Activated CD8-positive, alpha-beta memory T cell treated with anti-CD3 and anti-CD28 coated beads, Interleukin-2, amount 50 U/mL, for 24 hours (primary cell): ENCODE measurements at regions not wholly inside any gene's neighbourhood (a gene's known extent, or its start where the extent isn't known, plus 50 kb on each side); places are given as distances from the start of the nearest gene placed in this dataset.

Experiments used
- DNase-seq: peaks from one replicate; pipeline ENCODE4 v3.0.0-alpha.2; 2020; ENCODE audit errors: extremely low read depth

DNA sequence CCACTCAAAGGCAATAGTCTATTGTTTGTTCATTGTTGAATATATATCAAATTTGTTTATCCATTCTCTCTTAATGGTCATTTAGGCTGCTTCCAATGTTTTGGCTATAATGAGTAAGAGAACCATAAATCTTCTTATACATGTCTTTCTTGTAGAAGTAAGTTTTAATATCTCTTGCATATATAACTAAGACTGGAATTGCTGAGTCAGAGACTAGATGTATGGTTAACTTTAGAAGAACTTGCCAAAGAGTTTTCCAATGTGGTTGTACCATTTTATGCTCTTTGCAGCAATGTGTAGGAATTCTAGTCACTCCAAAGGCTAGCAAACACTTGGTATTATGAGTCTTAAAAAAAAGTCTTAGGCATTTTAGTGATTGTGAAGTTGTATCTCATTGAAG lies 610.0 kb upstream of the GCFC2 start:
- no peak for DNase-seq

- no peak for DNase-seq
These were observed 608.2 kb upstream of the GCFC2 start for GRCh38 chr2:76318848-76319360.

DNA sequence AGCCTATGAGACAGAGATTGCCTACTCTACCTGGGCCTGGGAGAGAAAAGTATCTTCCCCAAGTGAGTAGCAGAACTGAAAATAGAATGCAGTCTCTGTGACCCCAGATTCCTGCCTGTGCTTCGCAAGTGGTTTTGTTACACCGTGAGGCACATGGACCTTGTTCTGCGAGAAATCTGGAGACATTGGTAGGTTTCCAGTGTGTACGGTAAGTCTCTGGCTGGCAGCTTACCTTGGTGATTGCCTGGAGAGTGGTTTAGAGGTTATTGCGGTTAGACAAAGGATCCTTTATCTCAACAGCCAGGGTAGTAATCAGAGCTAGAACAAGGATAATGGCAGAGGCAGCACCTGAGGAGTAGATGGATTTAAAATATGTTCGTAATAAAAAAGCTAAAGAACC lies 606.0 kb upstream of the GCFC2 start:
- no peak for DNase-seq

- no peak for DNase-seq
These were observed 603.7 kb upstream of the GCFC2 start for GRCh38 chr2:76314271-76315020.

- DNase-seq, result no peak
These were observed 601.5 kb upstream of the GCFC2 start for GRCh38 chr2:76312236-76312635.

DNA sequence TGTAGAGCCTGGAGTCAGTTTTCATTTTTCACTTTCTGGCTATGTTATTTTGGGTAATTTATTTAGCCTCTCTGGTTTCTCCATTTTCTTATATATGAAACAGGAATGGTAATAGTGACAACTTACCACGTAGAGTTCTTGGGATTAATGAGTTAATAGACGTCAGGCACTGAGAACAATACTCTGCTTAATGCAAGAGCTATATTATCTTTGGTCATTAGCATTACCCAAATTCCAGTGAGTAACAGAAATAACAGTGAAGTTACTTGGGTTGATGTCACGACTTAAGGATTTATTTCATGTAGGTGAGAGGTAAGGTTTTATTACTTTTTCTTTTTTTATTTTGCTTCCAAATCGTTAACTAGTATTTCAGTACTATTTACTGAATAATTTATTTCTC lies 601.0 kb upstream of the GCFC2 start:
- no peak for DNase-seq

GRCh38 chr2:76310894-76311633 lies 600.3 kb upstream of the GCFC2 start:
- no peak for DNase-seq

DNA sequence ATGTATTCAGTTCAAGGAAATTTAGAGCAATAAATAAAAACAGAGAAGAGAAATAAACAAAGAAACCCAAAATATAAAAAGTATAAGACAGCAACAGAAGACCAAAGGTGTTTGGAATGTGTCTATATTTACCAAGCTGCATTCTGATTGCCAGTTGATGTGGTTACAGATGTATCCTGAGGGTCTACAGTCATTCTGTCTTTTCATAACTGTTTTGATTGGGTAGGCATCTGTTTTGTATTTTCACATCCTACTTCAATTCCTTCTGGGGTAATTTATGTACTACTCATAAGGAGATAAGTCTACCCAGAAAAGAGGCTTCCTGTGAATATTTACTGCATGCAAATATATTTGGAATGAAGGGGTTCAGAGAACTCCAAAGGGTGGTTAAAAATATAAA lies 596.8 kb upstream of the GCFC2 start:
- DNase-seq, result no peak

DNA sequence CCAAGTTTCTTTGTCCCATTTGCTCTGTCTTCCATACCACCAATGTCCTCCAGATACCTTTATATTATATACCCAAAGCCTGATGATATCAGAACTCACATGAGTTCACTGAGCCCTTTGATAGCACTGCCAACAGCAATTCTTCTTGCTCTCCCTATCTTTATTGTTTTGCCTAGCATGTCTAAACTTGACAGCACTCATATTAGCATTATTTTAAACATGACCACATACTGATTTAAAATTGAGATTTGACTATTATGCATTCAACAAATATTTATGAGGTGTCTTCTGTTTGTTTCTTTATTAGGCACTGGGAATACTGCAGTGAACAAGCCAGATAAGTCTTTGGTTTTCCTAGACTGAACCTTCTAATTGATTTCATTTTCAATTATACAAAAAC lies 587.3 kb upstream of the GCFC2 start:
- DNase-seq, result no peak

- no peak for DNase-seq
These were observed 585.7 kb upstream of the GCFC2 start for GRCh38 chr2:76296438-76296837.

DNA sequence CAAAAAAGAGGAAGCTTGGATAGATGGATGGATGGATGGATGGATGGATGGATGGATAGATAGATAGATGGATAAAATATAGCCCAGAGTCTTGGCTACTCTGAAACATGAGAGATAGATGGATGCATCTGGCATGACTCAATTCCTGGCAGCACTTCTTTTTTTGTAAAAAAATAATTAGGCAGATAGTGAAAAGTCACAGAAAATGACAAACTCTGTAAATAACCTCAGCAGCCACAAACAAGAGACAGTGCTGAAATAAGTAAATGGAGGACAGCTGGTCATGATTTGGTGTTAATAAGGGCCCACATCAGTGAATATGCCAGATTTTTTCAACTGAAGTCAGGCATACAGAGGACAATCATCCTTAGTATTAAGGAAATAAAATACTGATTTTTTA lies 585.0 kb upstream of the GCFC2 start:
- DNase-seq, result no peak

GRCh38 chr2:76288598-76288997 lies 577.9 kb upstream of the GCFC2 start:
- no peak for DNase-seq

DNA sequence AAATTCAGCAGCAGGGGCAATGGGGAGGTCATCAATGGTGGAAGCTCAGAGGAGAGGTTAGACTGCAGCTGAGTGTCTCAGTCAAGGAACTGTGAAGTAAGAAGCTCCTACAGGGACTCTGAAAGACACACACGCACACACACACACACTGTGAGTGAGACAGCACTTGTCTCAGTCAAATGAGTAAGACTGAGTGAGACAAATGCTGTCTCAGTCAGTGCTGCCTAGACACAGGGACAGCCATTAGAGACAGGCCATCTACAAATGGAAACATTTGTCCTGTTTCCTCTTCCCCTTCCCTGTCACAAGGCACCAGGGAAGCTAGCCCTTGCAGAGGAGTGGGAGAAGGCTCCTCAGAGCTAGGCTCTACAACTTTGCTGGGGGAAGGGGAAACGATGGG lies 577.4 kb upstream of the GCFC2 start:
- DNase-seq, result no peak

- no peak for DNase-seq
These were observed 572.6 kb upstream of the GCFC2 start for GRCh38 chr2:76283350-76283749.

GRCh38 chr2:76281156-76281841 lies 570.6 kb upstream of the GCFC2 start:
- no peak for DNase-seq

DNA sequence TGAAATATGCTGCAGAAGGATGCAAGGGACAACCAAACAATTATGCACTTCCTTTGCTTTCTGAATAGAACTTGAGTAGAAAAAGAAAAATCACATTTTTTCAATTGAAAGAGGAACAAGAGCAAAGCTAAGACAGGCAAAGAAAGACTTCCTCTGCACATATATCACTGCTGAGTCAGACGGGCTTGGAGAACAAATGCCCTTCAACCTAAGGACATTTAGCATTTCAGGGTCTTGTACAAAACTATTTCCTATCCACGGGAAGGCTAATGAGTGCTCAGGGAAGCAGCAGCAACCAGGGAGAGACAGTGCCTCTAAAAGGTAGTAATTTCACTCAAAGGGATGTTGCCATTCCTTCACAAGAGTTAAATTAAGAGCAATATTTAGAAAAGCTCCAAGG lies 570.0 kb upstream of the GCFC2 start:
- DNase-seq, result no peak

DNA sequence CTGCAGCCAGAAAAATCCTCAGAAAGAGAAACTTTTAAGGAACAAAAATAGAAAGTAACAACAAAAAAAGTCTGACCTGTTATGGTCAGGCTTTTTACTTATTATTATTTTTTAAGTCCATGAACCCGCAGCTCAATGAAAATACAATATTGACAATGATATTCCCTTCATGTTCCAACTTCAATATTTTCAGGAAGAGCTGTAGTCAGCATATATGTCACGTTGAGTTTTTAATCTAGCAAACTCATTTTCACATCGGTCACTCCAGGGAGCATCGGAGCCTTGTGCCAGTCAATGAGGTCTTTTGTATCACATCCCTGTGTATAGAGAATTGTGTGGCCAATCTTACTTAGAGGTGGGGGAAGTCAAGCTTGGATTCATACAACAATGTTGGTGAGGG lies 568.4 kb upstream of the GCFC2 start:
- no peak for DNase-seq

- DNase-seq, result no peak
These were observed 565.1 kb upstream of the GCFC2 start for GRCh38 chr2:76275788-76276187.

- DNase-seq, result no peak
These were observed 564.0 kb upstream of the GCFC2 start for GRCh38 chr2:76274676-76275075.

GRCh38 chr2:76274160-76274559 lies 563.4 kb upstream of the GCFC2 start:
- no peak for DNase-seq

GRCh38 chr2:76270096-76270710 lies 559.5 kb upstream of the GCFC2 start:
- no peak for DNase-seq

DNA sequence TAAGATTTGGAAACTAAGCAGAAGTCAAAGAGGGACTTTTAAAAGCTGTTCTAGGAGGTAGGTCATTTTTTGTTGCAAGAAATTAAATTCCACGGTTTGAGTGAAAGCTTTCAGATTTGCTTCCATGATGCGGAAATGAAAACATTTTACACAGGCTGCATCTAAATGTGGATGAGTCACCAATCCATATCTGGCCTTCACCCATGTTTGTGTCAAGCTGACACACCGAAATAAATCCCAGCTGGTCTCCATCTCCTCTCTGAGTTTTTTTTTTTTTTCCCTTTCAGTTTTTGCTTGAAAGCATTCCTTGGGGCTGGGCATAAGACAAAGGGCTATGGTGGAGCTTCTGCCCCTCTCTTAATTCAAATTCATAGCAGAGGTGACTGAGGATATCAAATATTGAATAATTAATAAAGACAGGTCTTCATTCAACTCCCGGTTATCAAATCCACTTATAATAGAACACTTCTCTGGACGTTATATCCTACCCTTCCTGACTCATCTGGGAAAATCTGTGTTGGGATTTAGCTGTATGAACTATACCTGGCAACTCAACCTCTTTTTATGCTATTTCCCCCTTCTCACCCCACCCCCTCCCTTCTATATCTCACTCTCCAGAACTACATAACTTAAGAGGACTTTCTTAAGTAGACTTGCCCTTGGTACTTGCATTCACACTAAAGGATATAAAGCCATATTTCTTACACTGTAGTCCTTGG lies 558.3 kb upstream of the GCFC2 start:
- DNase-seq, result no peak
